ENCODE measurements at regions not wholly inside any gene's neighbourhood (a gene's known extent, or its start where the extent isn't known, plus 50 kb on each side); places are given as distances from the start of the nearest gene placed in this dataset.
"Not testable (repeated sequence)": the region's sequence is repeated elsewhere in the genome, so short reads cannot be mapped to it uniquely, and the experiment has no call there.

GRCh38 chr7:80002865-80003264, 131.8 kb upstream of the GNAI1 start:
- DNase-seq, result peak; percentile 35
- WGBS, 2 experiments (ENCODE audit: low coverage in 1 of 2, low lambda C conversion rate in 2 of 2, missing lambda C conversion rate in 2 of 2), result 46 to 51% methylated on average over 2 of the region's 2 CpGs

GRCh38 chr7:79998363-79998762, 136.3 kb upstream of the GNAI1 start:
- no peaks in the 10 kb centered on the region for H3K79me2 ChIP-seq (ENCODE audit: insufficient read depth)
- DNase-seq, result no peak
- H3K4me2 ChIP-seq (ENCODE audit: unreplicated experiment), result no peak overlapping the region
- no peak overlapping the region for H3K9ac ChIP-seq
- H3K27ac ChIP-seq, result no peak overlapping the region
- H3K4me1 ChIP-seq (ENCODE audit: insufficient read depth), result peaks cover 19% of the 10 kb centered on the region
- no peaks in the 10 kb centered on the region; the same call in 1 of the 2 replicates for H3K9me2 ChIP-seq (ENCODE audit: insufficient read depth)
- in situ Hi-C loops (cut with MboI), result no loop called here
- no peaks in the 10 kb centered on the region for H3K9me3 ChIP-seq (ENCODE audit: low read depth)
- no peak for TF ChIP-seq EZH2 (IDR thresholded peaks at IDR 0.05; ENCODE audit: insufficient read depth, poor library complexity, severe bottlenecking)
- H3K4me3 ChIP-seq, result no peak overlapping the region
- H3F3A ChIP-seq (ENCODE audit: insufficient read depth), result 0 out of 2 replicates have a peak, but pooled peaks cover 4% of the 10 kb centered on the region
- 88 to 92% methylated on average over 1 of the region's 1 CpG for WGBS, 2 experiments (ENCODE audit: low coverage in 1 of 2, low lambda C conversion rate in 2 of 2, missing lambda C conversion rate in 2 of 2)
- H3K27me3 ChIP-seq (replicated peaks; ENCODE audit: insufficient read depth), result no peaks in the 10 kb centered on the region
- H2AFZ ChIP-seq, result peak overlapping the region; percentile 12; the same call in 1 of the 2 replicates
- no peaks in the 10 kb centered on the region for H3K36me3 ChIP-seq (ENCODE audit: low read depth)
- no peaks in the 10 kb centered on the region for H4K20me1 ChIP-seq (ENCODE audit: insufficient read depth)

More at GRCh38 chr7:80002865-80003264, 131.8 kb upstream of the GNAI1 start:
- Histone ChIP-seq H3K9ac (no peak overlapping the region), H3K27me3 (replicated peaks; ENCODE audit: insufficient read depth) (no peaks in the 10 kb centered on the region), H3K4me3 (no peak overlapping the region), H3F3A (ENCODE audit: insufficient read depth) (0 out of 2 replicates have a peak, but pooled peaks cover 4% of the 10 kb centered on the region), H3K4me2 (ENCODE audit: unreplicated experiment) (peak overlapping the region; percentile 55), H3K9me2 (ENCODE audit: insufficient read depth) (no peaks in the 10 kb centered on the region; the same call in 1 of the 2 replicates), H4K20me1 (ENCODE audit: insufficient read depth) (no peaks in the 10 kb centered on the region), H3K9me3 (ENCODE audit: low read depth) (no peaks in the 10 kb centered on the region), H2AFZ (peak overlapping the region; percentile 70), H3K27ac (no peak overlapping the region), H3K79me2 (ENCODE audit: insufficient read depth) (no peaks in the 10 kb centered on the region), H3K4me1 (ENCODE audit: insufficient read depth) (peaks cover 21% of the 10 kb centered on the region), H3K36me3 (ENCODE audit: low read depth) (no peaks in the 10 kb centered on the region)
- in situ Hi-C loops (cut with MboI), result no loop called here
- TF ChIP-seq EZH2phosphoT487 (IDR thresholded peaks at IDR 0.05; ENCODE audit: insufficient read depth, low read depth) (no peak), EZH2 (IDR thresholded peaks at IDR 0.05; ENCODE audit: insufficient read depth, poor library complexity, severe bottlenecking) (no peak)

- Histone ChIP-seq H3K9me3 (ENCODE audit: low read depth) (no peaks in the 10 kb centered on the region), H3K4me2 (ENCODE audit: unreplicated experiment) (no peak overlapping the region), H3K9ac (no peak overlapping the region), H2AFZ (peak overlapping the region; percentile 29; the same call in 1 of the 2 replicates), H4K20me1 (ENCODE audit: insufficient read depth) (no peaks in the 10 kb centered on the region), H3K79me2 (ENCODE audit: insufficient read depth) (no peaks in the 10 kb centered on the region), H3K27me3 (replicated peaks; ENCODE audit: insufficient read depth) (no peaks in the 10 kb centered on the region), H3K4me1 (ENCODE audit: insufficient read depth) (peaks cover 9% of the 10 kb centered on the region), H3K4me3 (no peak overlapping the region), H3K27ac (no peak overlapping the region), H3F3A (ENCODE audit: insufficient read depth) (no peaks in the 10 kb centered on the region), H3K9me2 (ENCODE audit: insufficient read depth) (no peaks in the 10 kb centered on the region; the same call in 1 of the 2 replicates), H3K36me3 (ENCODE audit: low read depth) (no peaks in the 10 kb centered on the region)
- no peak for TF ChIP-seq EZH2phosphoT487 (IDR thresholded peaks at IDR 0.05; ENCODE audit: insufficient read depth, low read depth)
- no peak for TF ChIP-seq EZH2 (IDR thresholded peaks at IDR 0.05; ENCODE audit: insufficient read depth, poor library complexity, severe bottlenecking)
- WGBS, 2 experiments (ENCODE audit: low coverage in 1 of 2, low lambda C conversion rate in 2 of 2, missing lambda C conversion rate in 2 of 2), result 90 to 94% methylated on average over 1 of the region's 1 CpG
- DNase-seq, result no peak
- in situ Hi-C loops (cut with MboI), result no loop called here
Observed at GRCh38 chr7:79997345-79997744, 137.3 kb upstream of the GNAI1 start.

- H3K9me3 ChIP-seq (ENCODE audit: low read depth); H2AFZ ChIP-seq; H3K9ac ChIP-seq; H3K27me3 ChIP-seq (replicated peaks; ENCODE audit: insufficient read depth); H3K79me2 ChIP-seq (ENCODE audit: insufficient read depth); H3K36me3 ChIP-seq (ENCODE audit: low read depth); H3K9me2 ChIP-seq (ENCODE audit: insufficient read depth); H3F3A ChIP-seq (ENCODE audit: insufficient read depth); H3K4me2 ChIP-seq (ENCODE audit: unreplicated experiment); DNase-seq; H3K4me1 ChIP-seq (ENCODE audit: insufficient read depth); H3K4me3 ChIP-seq; H3K27ac ChIP-seq; in situ Hi-C loops (cut with MboI); H4K20me1 ChIP-seq (ENCODE audit: insufficient read depth): not testable (repeated sequence)
- 98% methylated on average over 3 of the region's 3 CpGs for WGBS, 2 experiments (ENCODE audit: low coverage in 1 of 2, low lambda C conversion rate in 2 of 2, missing lambda C conversion rate in 2 of 2)
Observed at GRCh38 chr7:79995741-79996140, 138.9 kb upstream of the GNAI1 start.

- in situ Hi-C loops (cut with MboI), result no loop called here
- no peaks in the 10 kb centered on the region for H4K20me1 ChIP-seq (ENCODE audit: insufficient read depth)
- no peaks in the 10 kb centered on the region for H3K9me2 ChIP-seq (ENCODE audit: insufficient read depth)
- no peak overlapping the region for H3K9ac ChIP-seq
- WGBS, 2 experiments (ENCODE audit: low coverage in 1 of 2, low lambda C conversion rate in 2 of 2, missing lambda C conversion rate in 2 of 2), result 33 to 39% methylated on average over 1 of the region's 1 CpG
- H3K4me3 ChIP-seq, result no peak overlapping the region
- TF ChIP-seq EZH2phosphoT487 (IDR thresholded peaks at IDR 0.05; ENCODE audit: insufficient read depth, low read depth), result no peak
- TF ChIP-seq EZH2 (IDR thresholded peaks at IDR 0.05; ENCODE audit: insufficient read depth, poor library complexity, severe bottlenecking), result no peak
- H2AFZ ChIP-seq, result 0 out of 2 replicates have a peak overlapping the region, but pooled peaks have one; percentile 3
- H3K27me3 ChIP-seq (replicated peaks; ENCODE audit: insufficient read depth), result no peaks in the 10 kb centered on the region
- H3F3A ChIP-seq (ENCODE audit: insufficient read depth), result peaks cover 23% of the 10 kb centered on the region
- H3K79me2 ChIP-seq (ENCODE audit: insufficient read depth), result no peaks in the 10 kb centered on the region
- peaks cover 46% of the 10 kb centered on the region for H3K4me1 ChIP-seq (ENCODE audit: insufficient read depth)
- peak overlapping the region; percentile 39 for H3K27ac ChIP-seq
- H3K36me3 ChIP-seq (ENCODE audit: low read depth), result no peaks in the 10 kb centered on the region
- peak; percentile 65 for DNase-seq
- H3K4me2 ChIP-seq (ENCODE audit: unreplicated experiment), result no peak overlapping the region
- no peaks in the 10 kb centered on the region for H3K9me3 ChIP-seq (ENCODE audit: low read depth)
Observed at GRCh38 chr7:79988653-79989052, 146.0 kb upstream of the GNAI1 start.

Data from GM23248 (cell line).